ENCODE measurements at regions not wholly inside any gene's neighbourhood (a gene's known extent, or its start where the extent isn't known, plus 50 kb on each side); places are given as distances from the start of the nearest gene placed in this dataset.

GRCh38 chr4:61149278-61149677 is 50.8 kb upstream of the ADGRL3 start:
- TF ChIP-seq, protein P1, sequence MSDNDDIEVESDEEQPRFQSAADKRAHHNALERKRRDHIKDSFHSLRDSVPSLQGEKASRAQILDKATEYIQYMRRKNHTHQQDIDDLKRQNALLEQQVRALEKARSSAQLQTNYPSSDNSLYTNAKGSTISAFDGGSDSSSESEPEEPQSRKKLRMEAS (IDR thresholded peaks at IDR 0.05) = no peak
- TF ChIP-seq CREB1 (IDR thresholded peaks at IDR 0.05; ENCODE audit: low read depth) (no peak), EP300 (IDR thresholded peaks at IDR 0.05; ENCODE audit: borderline replicate concordance) (no peak), REST (IDR thresholded peaks at IDR 0.05; ENCODE audit: low read depth) (no peak), CEBPB (IDR thresholded peaks at IDR 0.05) (no peak), NFIC (IDR thresholded peaks at IDR 0.05) (no peak), RAD21 (IDR thresholded peaks at IDR 0.05; ENCODE audit: low read depth) (no peak)

All from Ishikawa (cell line).